SKM-1 (cell line): ENCODE measurements at regions not wholly inside any gene's neighbourhood (a gene's known extent, or its start where the extent isn't known, plus 50 kb on each side); places are given as distances from the start of the nearest gene placed in this dataset.
A peak's percentile ranks its signal among the peaks of the same experiment; 100 is the strongest.
"Not testable (repeated sequence)": the region's sequence is repeated elsewhere in the genome, so short reads cannot be mapped to it uniquely, and the experiment has no call there.

ENCODE experiments used
- DNase-seq: peaks from one replicate; lab custom pipeline; 2025; ENCODE audit not compliant: unreplicated experiment; lab: John Stamatoyannopoulos, UW

GRCh38 chr5:39774605-39775004 is 349.8 kb upstream of the DAB2 start:
- DNase-seq: no peak

GRCh38 chr5:39772307-39772706 is 347.5 kb upstream of the DAB2 start:
- DNase-seq: no peak

DNA sequence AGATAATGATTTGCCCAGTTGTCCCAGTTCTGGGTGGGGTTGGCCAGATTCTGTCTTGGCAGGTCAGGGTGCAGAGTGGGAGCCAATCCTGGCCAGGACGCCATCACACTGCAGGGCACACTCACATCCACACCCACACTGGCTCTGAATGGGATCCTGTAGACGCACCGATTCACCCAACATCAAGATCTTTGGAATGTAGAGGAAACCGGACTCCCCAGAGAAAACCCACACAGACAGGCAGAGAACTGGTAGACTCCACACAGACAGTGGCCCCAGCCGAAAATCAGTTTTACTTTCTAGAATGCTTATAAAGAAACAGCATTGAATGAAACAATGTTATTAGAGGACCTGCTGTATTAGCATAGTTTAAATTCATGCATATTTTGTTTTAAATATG is 343.1 kb upstream of the DAB2 start:
- DNase-seq: no peak

DNA sequence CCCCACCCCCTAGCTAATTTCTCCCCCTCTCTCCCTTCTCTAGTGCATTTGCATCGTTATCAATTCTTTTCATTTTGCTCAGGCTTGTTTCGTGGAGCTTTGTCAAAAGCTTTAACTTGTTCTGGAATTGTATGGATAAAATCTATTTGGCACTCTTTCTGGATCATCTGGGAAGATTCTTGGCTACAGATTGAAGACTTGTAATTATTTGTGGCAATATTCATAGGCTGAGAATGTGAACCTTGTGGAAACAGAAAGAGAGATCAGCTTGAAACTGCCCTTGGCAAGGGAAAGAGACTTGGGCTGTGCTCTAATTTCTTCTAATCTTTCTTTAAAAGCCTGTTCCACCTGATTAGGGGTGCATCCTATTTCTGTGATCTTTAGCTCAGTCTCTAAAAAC is 340.6 kb upstream of the DAB2 start:
- DNase-seq: no peak

- DNase-seq: no peak
Observed at GRCh38 chr5:39762761-39763160, 338.0 kb upstream of the DAB2 start.

- no peak for DNase-seq
Observed at GRCh38 chr5:39761199-39761950, 336.6 kb upstream of the DAB2 start.

GRCh38 chr5:39760385-39761198 is 335.8 kb upstream of the DAB2 start:
- DNase-seq: peak; percentile 66

DNA sequence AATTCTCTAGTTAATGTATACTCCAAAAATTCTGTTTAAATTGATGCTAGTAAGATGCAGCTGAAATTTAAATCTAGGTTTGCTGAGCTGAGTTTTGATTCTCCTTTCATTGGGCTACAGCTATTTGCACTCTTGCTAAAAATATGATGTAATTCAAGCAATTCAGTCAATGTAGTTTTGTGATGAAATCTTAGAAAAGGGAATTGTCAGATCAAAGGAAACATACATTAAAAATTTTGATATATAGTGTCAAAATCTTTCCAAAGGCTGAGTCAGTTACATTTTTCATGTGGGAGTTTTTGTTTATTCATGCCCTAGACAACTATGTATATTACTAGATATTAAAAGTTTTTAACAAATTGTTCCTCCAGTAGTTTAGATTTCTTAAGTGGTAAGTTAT is 334.9 kb upstream of the DAB2 start:
- DNase-seq: no peak

DNA sequence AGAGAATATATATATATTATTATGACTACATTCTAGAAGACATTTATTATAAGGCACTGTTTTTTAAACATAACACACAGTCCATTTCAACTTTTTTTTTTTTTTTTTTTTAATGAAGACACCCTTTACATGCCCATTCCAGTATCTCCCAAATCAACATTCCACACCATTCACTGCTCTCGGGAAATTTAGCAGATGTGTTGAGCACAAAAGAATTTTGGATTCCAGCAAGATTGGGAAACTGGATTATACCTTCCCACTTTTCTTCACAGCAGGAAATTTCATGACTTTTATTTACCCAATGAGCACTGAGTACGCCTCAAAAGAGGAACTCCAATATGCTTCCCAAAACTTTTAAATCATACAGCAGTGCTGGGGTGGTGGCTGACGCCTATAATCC is 333.6 kb upstream of the DAB2 start:
- no peak for DNase-seq

DNA sequence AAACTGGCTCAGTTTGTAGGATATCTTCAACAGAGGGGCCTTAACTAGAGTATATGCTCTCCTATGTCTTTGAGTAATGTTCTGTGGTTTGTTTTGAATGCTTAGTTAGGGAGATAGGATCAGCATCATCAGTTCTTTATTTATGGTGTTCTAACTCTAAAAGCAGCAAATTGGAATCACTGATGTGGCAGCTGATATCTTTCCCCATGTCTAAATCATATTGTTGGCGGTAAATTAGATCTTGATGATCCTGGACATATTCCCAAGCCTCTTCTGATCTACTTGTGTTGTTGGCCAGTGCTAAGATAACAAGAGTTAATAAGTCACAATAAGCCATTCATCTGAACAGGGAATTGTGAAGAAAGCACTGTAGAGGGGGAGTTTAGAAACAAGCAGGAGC is 332.4 kb upstream of the DAB2 start:
- DNase-seq: no peak

- no peak for DNase-seq
Observed at GRCh38 chr5:39755986-39756385, 331.2 kb upstream of the DAB2 start.

DNA sequence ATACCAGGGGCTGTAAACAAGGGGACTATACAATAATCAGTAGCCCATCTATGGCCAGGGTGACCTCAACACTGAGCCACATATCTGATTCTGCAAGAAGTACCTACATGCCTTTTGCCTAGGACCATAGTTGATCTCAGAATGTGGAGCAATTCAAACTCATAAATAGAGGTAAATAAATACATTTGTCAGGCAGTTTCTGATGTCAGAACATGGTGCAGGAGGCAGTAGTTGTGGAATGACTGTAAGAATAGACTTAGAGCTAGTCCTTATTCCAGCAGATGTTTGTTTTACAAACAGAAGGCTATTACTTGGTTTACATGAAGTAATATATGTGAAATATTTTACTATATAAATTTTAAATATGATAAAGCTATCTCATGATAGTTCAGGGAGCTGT is 330.7 kb upstream of the DAB2 start:
- no peak for DNase-seq

GRCh38 chr5:39753747-39754146 is 329.0 kb upstream of the DAB2 start:
- not testable (repeated sequence) for DNase-seq

- no peak for DNase-seq
Observed at GRCh38 chr5:39750661-39751060, 325.9 kb upstream of the DAB2 start.

DNA sequence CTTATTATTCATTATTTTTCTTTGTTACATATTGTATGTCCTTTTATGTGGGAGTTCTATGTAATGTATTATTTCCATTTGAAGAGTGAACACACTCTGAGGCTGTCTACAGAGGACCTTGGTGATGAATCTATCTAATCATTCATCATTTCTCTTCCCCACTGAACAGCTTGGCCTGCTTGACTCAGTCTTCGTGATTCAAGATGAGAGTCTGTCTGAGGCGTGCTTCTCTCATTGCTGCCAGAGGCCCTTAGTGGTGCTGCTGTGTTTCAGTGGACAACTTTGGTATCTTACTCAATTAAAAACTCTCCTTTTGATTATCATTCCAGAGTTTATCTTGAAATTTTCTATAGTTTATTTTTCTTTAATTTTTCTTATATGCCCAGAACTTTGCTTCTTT is 318.1 kb upstream of the DAB2 start:
- DNase-seq: no peak

- DNase-seq: no peak
Observed at GRCh38 chr5:39740404-39740803, 315.6 kb upstream of the DAB2 start.

DNA sequence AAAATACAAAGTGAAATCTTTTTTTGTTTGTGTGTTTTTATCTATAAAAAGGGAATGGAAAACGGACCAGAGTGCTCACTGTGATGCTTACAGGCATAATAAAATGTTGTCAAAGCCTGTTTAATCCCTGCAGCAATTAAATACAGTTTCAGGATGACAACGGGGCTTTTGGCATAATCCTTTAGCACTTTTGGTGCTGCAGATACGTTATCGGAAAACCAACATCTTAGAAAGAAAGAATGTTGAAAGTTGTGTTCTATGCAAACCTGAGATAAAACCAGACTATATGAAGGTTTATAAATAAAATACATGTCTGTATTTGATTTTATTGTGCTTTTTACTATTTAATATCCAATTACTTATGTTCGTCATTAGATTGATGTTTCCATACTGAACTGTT is 307.4 kb upstream of the DAB2 start:
- no peak for DNase-seq

DNA sequence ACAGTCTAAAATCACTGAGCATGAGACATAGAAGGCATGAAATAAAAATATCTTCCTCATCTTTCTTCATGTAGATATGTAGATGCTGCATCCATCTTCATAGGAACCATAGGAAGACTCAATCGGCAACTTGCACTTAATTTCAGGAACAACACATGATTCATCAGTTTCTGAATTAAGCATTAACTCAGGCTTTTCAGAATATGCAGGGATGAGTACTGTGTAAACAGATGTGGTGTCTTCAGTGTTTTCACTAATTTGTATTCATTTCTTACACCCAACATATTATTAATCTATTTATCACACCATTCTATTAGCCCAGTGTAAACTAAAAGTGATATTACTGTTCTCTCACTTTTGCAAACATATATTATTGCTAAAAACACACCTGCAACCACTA is 305.9 kb upstream of the DAB2 start:
- no peak for DNase-seq

- DNase-seq: no peak
Observed at GRCh38 chr5:39730006-39730405, 305.2 kb upstream of the DAB2 start.

GRCh38 chr5:39726467-39726866 is 301.7 kb upstream of the DAB2 start:
- no peak for DNase-seq

GRCh38 chr5:39721394-39721793 is 296.6 kb upstream of the DAB2 start:
- DNase-seq: no peak

GRCh38 chr5:39720136-39720535 is 295.4 kb upstream of the DAB2 start:
- no peak for DNase-seq
